ENCODE measurements at regions not wholly inside any gene's neighbourhood (a gene's known extent, or its start where the extent isn't known, plus 50 kb on each side); places are given as distances from the start of the nearest gene placed in this dataset.
"Not testable (repeated sequence)": the region's sequence is repeated elsewhere in the genome, so short reads cannot be mapped to it uniquely, and the experiment has no call there.

- Histone ChIP-seq H3K36me3 (ENCODE audit: insufficient read depth) (no peaks in the 10 kb centered on the region), H3K4me1 (ENCODE audit: insufficient read depth) (no peaks in the 10 kb centered on the region), H3K4me3 (ENCODE audit: low read depth, low read length) (no peak overlapping the region), H3K27ac (ENCODE audit: low read depth) (no peak overlapping the region)
- DNase-seq (ENCODE audit: extremely low spot score), result no peak
Observed at GRCh38 chr2:147320146-147320545, 524.7 kb upstream of the ACVR2A start.

GRCh38 chr2:147311058-147311430 lies 533.8 kb upstream of the ACVR2A start:
- H3K4me3 ChIP-seq (ENCODE audit: low read depth, low read length), result no peak overlapping the region
- 51% methylated on average over 3 of the region's 3 CpGs for WGBS
- no peak for DNase-seq (ENCODE audit: extremely low spot score)
- no peaks in the 10 kb centered on the region for H3K36me3 ChIP-seq (ENCODE audit: insufficient read depth)
- no peak overlapping the region for H3K27ac ChIP-seq (ENCODE audit: low read depth)
- no peaks in the 10 kb centered on the region for H3K4me1 ChIP-seq (ENCODE audit: insufficient read depth)

DNA sequence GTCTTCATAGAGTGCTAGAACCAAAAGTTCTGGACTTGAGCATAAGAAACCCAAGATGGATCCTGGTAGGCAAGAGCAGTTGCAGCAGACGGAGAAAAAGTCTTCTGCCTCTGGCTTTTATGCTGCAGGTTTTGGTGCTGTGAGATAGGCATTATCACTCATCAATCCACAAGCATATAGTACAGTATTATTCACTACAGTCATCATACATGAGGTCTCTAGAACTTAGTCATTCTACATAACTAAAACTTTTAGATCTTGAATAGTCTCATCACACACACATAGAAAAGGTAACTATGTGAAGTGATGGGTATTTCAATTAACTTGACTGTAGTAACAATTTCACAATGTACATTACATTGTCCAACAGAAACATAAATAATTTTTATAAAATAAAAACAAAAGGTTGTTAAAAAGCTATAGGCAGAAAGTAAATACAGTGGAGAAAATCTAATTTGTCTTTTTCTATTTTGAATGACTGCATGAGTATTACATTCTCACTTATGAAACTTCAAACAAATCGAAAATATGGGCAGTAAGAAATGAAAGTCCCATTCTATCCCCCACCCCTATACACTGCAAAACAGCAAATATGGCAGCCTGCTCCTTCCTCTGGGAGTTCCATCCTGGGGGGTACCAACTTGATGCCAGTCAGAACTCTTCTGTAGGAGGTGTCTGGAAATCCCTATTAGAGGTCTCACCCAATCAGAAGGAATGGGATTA lies 534.3 kb upstream of the ACVR2A start:
- DNase-seq (ENCODE audit: extremely low spot score), result no peak
- Histone ChIP-seq H3K4me3 (ENCODE audit: low read depth, low read length) (no peak overlapping the region), H3K36me3 (ENCODE audit: insufficient read depth) (no peaks in the 10 kb centered on the region), H3K27ac (ENCODE audit: low read depth) (no peak overlapping the region), H3K4me1 (ENCODE audit: insufficient read depth) (no peaks in the 10 kb centered on the region)
- WGBS, result 94% methylated on average over 2 of the region's 2 CpGs

- Histone ChIP-seq H3K36me3 (ENCODE audit: insufficient read depth) (no peaks in the 10 kb centered on the region), H3K4me3 (ENCODE audit: low read depth, low read length) (no peak overlapping the region), H3K4me1 (ENCODE audit: insufficient read depth) (no peaks in the 10 kb centered on the region), H3K27ac (ENCODE audit: low read depth) (no peak overlapping the region)
- 92% methylated on average over 3 of the region's 3 CpGs for WGBS
- DNase-seq (ENCODE audit: extremely low spot score), result no peak
Observed at GRCh38 chr2:147297820-147298219, 547.0 kb upstream of the ACVR2A start.

- no peak for DNase-seq (ENCODE audit: extremely low spot score)
- Histone ChIP-seq H3K27ac (ENCODE audit: low read depth) (no peak overlapping the region), H3K36me3 (ENCODE audit: insufficient read depth) (no peaks in the 10 kb centered on the region), H3K4me1 (ENCODE audit: insufficient read depth) (no peaks in the 10 kb centered on the region), H3K4me3 (ENCODE audit: low read depth, low read length) (no peak overlapping the region)
- 42% methylated on average over 2 of the region's 2 CpGs for WGBS
Observed at GRCh38 chr2:147294825-147295392, 549.9 kb upstream of the ACVR2A start.

GRCh38 chr2:147293991-147294824 lies 550.6 kb upstream of the ACVR2A start:
- H3K4me3 ChIP-seq (ENCODE audit: low read depth, low read length), result no peak overlapping the region
- DNase-seq (ENCODE audit: extremely low spot score), result no peak
- 91% methylated on average over 4 of the region's 4 CpGs for WGBS
- H3K4me1 ChIP-seq (ENCODE audit: insufficient read depth), result no peaks in the 10 kb centered on the region
- H3K27ac ChIP-seq (ENCODE audit: low read depth), result no peak overlapping the region
- H3K36me3 ChIP-seq (ENCODE audit: insufficient read depth), result no peaks in the 10 kb centered on the region

DNA sequence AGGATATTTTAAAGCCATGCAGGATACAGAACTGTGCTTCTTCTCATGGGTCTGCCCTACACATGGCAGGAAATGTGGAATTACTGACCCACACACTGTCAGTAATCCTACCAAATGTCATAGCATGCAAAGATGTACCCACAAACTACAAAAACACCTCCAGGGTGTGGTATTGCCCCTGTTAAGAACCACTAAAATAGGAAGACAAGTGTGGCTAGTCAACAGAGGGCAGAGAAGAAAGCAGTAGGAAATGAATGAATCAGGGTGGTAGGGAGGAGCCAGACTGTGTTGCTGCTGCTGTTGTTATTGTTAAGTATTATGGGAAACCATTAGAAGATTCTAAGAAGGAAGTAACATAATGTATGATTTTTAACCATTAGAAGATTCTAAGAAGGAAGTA lies 556.7 kb upstream of the ACVR2A start:
- no peaks in the 10 kb centered on the region for H3K4me1 ChIP-seq (ENCODE audit: insufficient read depth)
- H3K4me3 ChIP-seq (ENCODE audit: low read depth, low read length), result no peak overlapping the region

DNA sequence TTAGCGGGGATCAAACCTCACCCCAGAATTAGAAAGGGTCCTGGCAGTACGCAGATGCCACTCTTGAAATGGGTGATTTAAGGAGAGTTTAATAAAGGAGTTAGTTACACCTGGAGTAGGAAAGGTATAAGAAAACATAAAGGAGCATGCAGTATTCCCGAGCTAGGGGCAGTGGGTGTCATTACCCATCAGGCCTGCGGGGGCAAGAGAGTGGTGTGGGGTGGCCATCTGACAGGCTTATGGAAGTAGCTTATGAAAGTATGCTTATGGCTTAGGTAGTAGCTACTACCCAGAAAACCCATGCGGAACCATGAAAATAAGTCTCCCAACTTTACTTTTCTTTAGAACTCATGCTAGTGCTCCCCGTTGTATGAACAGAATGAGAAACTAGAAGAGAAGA lies 568.9 kb upstream of the ACVR2A start:
- WGBS, result 95% methylated on average over 6 of the region's 6 CpGs
- Histone ChIP-seq H3K27ac (ENCODE audit: low read depth) (no peak overlapping the region), H3K4me1 (ENCODE audit: insufficient read depth) (no peaks in the 10 kb centered on the region), H3K4me3 (ENCODE audit: low read depth, low read length) (no peak overlapping the region), H3K36me3 (ENCODE audit: insufficient read depth) (no peaks in the 10 kb centered on the region)
- no peak for DNase-seq (ENCODE audit: extremely low spot score)

More for the DNA sequence above, 556.7 kb upstream of the ACVR2A start:
- DNase-seq (ENCODE audit: extremely low spot score), result no peak
- no peaks in the 10 kb centered on the region for H3K36me3 ChIP-seq (ENCODE audit: insufficient read depth)
- H3K27ac ChIP-seq (ENCODE audit: low read depth), result no peak overlapping the region

- no peak overlapping the region for H3K4me3 ChIP-seq (ENCODE audit: low read depth, low read length)
- no peaks in the 10 kb centered on the region for H3K4me1 ChIP-seq (ENCODE audit: insufficient read depth)
- WGBS, result 86% methylated on average over 1 of the region's 1 CpG
- no peaks in the 10 kb centered on the region for H3K36me3 ChIP-seq (ENCODE audit: insufficient read depth)
- H3K27ac ChIP-seq (ENCODE audit: low read depth), result no peak overlapping the region
- no peak for DNase-seq (ENCODE audit: extremely low spot score)
Observed at GRCh38 chr2:147273628-147274027, 571.2 kb upstream of the ACVR2A start.

- Histone ChIP-seq H3K36me3 (ENCODE audit: insufficient read depth) (no peaks in the 10 kb centered on the region), H3K4me3 (ENCODE audit: low read depth, low read length) (no peak overlapping the region), H3K4me1 (ENCODE audit: insufficient read depth) (no peaks in the 10 kb centered on the region), H3K27ac (ENCODE audit: low read depth) (no peak overlapping the region)
- no peak for DNase-seq (ENCODE audit: extremely low spot score)
Observed at GRCh38 chr2:147273106-147273505, 571.7 kb upstream of the ACVR2A start.

GRCh38 chr2:147269581-147269980 lies 575.2 kb upstream of the ACVR2A start:
- DNase-seq (ENCODE audit: extremely low spot score); H3K4me1 ChIP-seq (ENCODE audit: insufficient read depth); H3K36me3 ChIP-seq (ENCODE audit: insufficient read depth); H3K4me3 ChIP-seq (ENCODE audit: low read depth, low read length); H3K27ac ChIP-seq (ENCODE audit: low read depth): not testable (repeated sequence)
- 92% methylated on average over 2 of the region's 2 CpGs for WGBS

DNA sequence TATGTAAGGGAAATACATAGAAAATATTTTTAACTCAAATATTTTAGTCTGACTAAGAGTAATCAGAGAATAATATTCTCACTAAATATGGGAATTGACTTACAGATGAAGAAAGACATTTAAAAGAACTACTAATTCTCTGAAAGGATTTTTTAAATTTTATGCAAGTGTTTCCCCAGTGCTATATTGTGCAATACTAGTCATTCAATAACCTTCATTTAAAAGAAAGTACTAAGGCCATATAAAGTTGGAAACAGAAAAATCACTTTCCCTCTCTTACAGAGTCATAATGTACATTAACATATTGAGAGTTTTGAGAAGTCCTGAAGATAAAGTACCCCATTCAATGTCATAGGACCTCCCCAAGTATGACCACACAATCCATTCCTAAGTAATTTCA lies 584.6 kb upstream of the ACVR2A start:
- no peak for DNase-seq (ENCODE audit: extremely low spot score)
- H3K4me3 ChIP-seq (ENCODE audit: low read depth, low read length), result no peak overlapping the region
- H3K4me1 ChIP-seq (ENCODE audit: insufficient read depth), result no peaks in the 10 kb centered on the region
- no peaks in the 10 kb centered on the region for H3K36me3 ChIP-seq (ENCODE audit: insufficient read depth)
- no peak overlapping the region for H3K27ac ChIP-seq (ENCODE audit: low read depth)

DNA sequence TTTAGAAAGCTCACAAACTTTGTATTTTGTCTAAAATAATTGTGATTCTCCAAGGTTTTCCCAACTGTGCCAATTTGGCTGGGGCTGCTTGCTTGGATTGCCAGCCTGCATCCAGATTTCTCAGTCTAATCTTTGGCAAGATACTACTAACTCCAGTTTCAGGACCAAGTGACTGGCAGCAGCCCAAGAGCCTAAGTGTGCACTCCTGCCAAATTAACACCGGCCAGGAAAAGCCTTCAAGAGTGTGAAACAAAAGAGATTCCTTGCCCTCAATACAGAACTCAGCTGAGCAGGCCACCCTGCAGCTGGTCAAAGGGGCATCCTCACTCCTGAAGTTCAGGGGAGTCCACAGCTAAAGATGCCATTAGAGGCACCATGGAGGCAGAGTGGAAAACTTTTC lies 589.0 kb upstream of the ACVR2A start:
- Histone ChIP-seq H3K4me1 (ENCODE audit: insufficient read depth) (no peaks in the 10 kb centered on the region), H3K27ac (ENCODE audit: low read depth) (no peak overlapping the region), H3K4me3 (ENCODE audit: low read depth, low read length) (no peak overlapping the region), H3K36me3 (ENCODE audit: insufficient read depth) (peaks cover 2% of the 10 kb centered on the region)
- WGBS, result 29% methylated on average over 1 of the region's 1 CpG
- no peak for DNase-seq (ENCODE audit: extremely low spot score)

DNA sequence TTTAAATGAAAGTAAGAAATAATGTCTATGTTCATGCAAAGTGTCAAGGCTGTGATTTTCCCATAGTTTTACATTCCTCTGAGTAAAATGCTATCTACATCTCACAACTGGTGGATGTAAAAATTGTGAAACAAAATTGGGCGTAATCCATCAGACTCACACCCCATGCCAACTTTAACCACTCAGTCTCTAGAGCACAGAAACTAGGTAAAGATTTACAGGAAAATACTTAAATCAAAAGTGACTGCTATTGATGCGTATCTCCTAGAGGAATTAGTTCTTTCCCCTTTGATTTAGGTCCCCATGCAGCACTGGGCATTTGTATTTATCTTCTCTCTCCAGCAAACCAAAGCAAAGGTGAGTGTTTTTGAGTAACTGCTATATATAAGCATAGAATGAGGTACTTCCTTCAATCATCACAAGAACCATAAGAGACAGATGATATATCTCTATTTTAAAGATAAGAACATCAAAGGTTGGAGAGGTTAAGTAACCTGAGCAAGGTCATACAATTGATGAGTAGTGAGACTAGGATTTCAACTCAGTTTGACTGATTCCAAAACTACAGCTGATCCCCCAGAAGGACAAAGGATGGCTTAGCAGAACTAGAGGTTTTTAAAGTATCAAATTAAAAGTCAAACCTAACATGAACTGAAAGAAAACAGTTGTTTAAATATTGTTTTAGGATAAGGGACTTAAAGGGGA lies 594.0 kb upstream of the ACVR2A start:
- H3K27ac ChIP-seq (ENCODE audit: low read depth), result no peak overlapping the region
- no peaks in the 10 kb centered on the region for H3K4me1 ChIP-seq (ENCODE audit: insufficient read depth)
- DNase-seq (ENCODE audit: extremely low spot score), result peak; percentile 18
- H3K36me3 ChIP-seq (ENCODE audit: insufficient read depth), result peaks cover 2% of the 10 kb centered on the region
- H3K4me3 ChIP-seq (ENCODE audit: low read depth, low read length), result no peak overlapping the region
- 87% methylated on average over 2 of the region's 2 CpGs for WGBS
